Endothelial cell of umbilical vein (primary cell): ENCODE measurements at regions not wholly inside any gene's neighbourhood (a gene's known extent, or its start where the extent isn't known, plus 50 kb on each side); places are given as distances from the start of the nearest gene placed in this dataset.

Experiments used
- BruUV-seq: library from RNA; stranded (reverse); fragments of 400-500 nt; replicated peaks from 2 replicates; lab custom pipeline; 2021; lab: Mats Ljungman, UMichigan
- CTCF ChIA-PET: fragments of 300-600, 350-600 bp; sonication (Branson Sonifier 250); formaldehyde crosslinking; loops from one replicate; lab custom pipeline; 2021; ENCODE audit warnings: antibody characterized with exemption, inconsistent platforms; lab: Charles Lee
- POLR2A ChIA-PET: fragments of 300-600, 350-600 bp; sonication (Branson Sonifier 250); formaldehyde crosslinking; loops from one replicate; lab custom pipeline; 2021; ENCODE audit warnings: antibody characterized with exemption, inconsistent platforms; lab: Charles Lee
- DNase-seq: peaks from one replicate; pipeline ENCODE4 v3.0.0-alpha.2; 2011; ENCODE audit warnings: low read depth, low spot score
- FAIRE-seq: peaks from 2 replicates; lab custom pipeline; 2011; peaks lifted over from hg19 to GRCh38; lab: Jason Lieb, UNC
- H2AFZ ChIP-seq: 2 replicates; pipeline ENCODE4 v1.6.0; 2012; ENCODE audit warnings: low read depth, low read length, control low read depth, inconsistent platforms
- H3K27ac ChIP-seq: 2 replicates; pipeline ENCODE4 v1.5.1; 2011; ENCODE audit warnings: low read depth, mild to moderate bottlenecking, control low read depth, low read length, moderate library complexity; ENCODE audit not compliant: insufficient read depth
- H3K27me3 ChIP-seq, 2 experiments: 2 replicates each; pipeline versions ENCODE4 v1.6.0 to v1.6.1; 2011; ENCODE audit warnings: low read length in 2 of 2, mixed read lengths in 1 of 2; ENCODE audit not compliant: control insufficient read depth in 2 of 2, insufficient read depth in 2 of 2
- H3K36me3 ChIP-seq, 2 experiments: 2 replicates in 1 of 2; 3 replicates in 1 of 2; pipeline ENCODE4 v1.5.1; 2011; ENCODE audit warnings: low read length in 2 of 2, mild to moderate bottlenecking in 1 of 2, moderate library complexity in 1 of 2; ENCODE audit not compliant: control insufficient read depth in 2 of 2, insufficient read depth in 2 of 2; ENCODE audit errors: extremely low read depth in 1 of 2
- H3K4me1 ChIP-seq: 3 replicates; pipeline ENCODE4 v1.5.1; 2011; ENCODE audit warnings: mild to moderate bottlenecking, low read length; ENCODE audit not compliant: control insufficient read depth, insufficient read depth; ENCODE audit errors: extremely low read depth
- H3K4me2 ChIP-seq: 2 replicates; pipeline ENCODE4 v1.6.1; 2011; ENCODE audit warnings: low read length, control low read depth, mixed read lengths; ENCODE audit not compliant: insufficient read depth
- H3K4me3 ChIP-seq, 3 experiments: fragments of 200-600 bp in 1 of 3; sonication (generic), shearing (Covaris generic) in 1 of 3; replicated peaks in 1 of 3; 2 replicates each; pipeline ENCODE4 v1.5.1; 2011 to 2016; ENCODE audit warnings: control low read depth in 3 of 3, low read length in 3 of 3, mild to moderate bottlenecking in 2 of 3, inconsistent platforms in 1 of 3, low read depth in 1 of 3, moderate library complexity in 1 of 3; ENCODE audit not compliant: insufficient read depth in 1 of 3
- H3K79me2 ChIP-seq: 2 replicates; pipeline ENCODE4 v1.6.0; 2012; ENCODE audit warnings: low read length, inconsistent platforms; ENCODE audit not compliant: control insufficient read depth, insufficient read depth
- H3K9ac ChIP-seq: replicated peaks from 2 replicates; pipeline ENCODE3; 2011; ENCODE audit warnings: low read length, control low read depth; ENCODE audit not compliant: insufficient read depth; ENCODE audit errors: extremely low read depth
- H3K9me1 ChIP-seq: replicated peaks from 3 replicates; pipeline ENCODE4 v1.6.0; 2011; ENCODE audit warnings: mild to moderate bottlenecking, low read length; ENCODE audit not compliant: control insufficient read depth, insufficient read depth; ENCODE audit errors: extremely low read depth
- H3K9me3 ChIP-seq: replicated peaks from 2 replicates; pipeline ENCODE4 v1.5.1; 2012; ENCODE audit warnings: low read length, inconsistent platforms; ENCODE audit not compliant: control insufficient read depth, insufficient read depth
- H4K20me1 ChIP-seq: replicated peaks from 2 replicates; pipeline ENCODE3; 2011; ENCODE audit warnings: mild to moderate bottlenecking, low read length; ENCODE audit not compliant: control insufficient read depth, insufficient read depth; ENCODE audit errors: extremely low read depth
- CTCF ChIP-seq, 2 donors: IDR thresholded peaks; 1 replicate in 1 of 2; 2 replicates in 1 of 2; pipeline ENCODE4 v1.5.1; 2011; ENCODE audit warnings: low read length in 2 of 2, mild to moderate bottlenecking in 2 of 2, moderate library complexity in 2 of 2, control low read depth in 1 of 2, inconsistent platforms in 1 of 2, low read depth in 1 of 2; ENCODE audit not compliant: insufficient read depth in 1 of 2; ENCODE audit errors: extremely low read depth in 1 of 2
- EZH2 ChIP-seq: IDR thresholded peaks from 2 replicates; pipeline ENCODE4 v1.6.1; 2012; ENCODE audit warnings: borderline replicate concordance, low read depth, mild to moderate bottlenecking, moderate library complexity, low read length, inconsistent platforms; ENCODE audit not compliant: severe bottlenecking
- FOS ChIP-seq: IDR thresholded peaks from 2 replicates; pipeline ENCODE4 v1.6.1; 2011; ENCODE audit warnings: mild to moderate bottlenecking, low read length, moderate library complexity, borderline replicate concordance; ENCODE audit not compliant: insufficient read depth
- GATA2 ChIP-seq: IDR thresholded peaks from 2 replicates; pipeline ENCODE4 v1.7.0; 2011; ENCODE audit warnings: low read depth, mild to moderate bottlenecking, moderate library complexity, mixed read lengths, low read length; ENCODE audit not compliant: insufficient read length, insufficient read depth
- JUN ChIP-seq: IDR thresholded peaks from 2 replicates; pipeline ENCODE4 v1.6.1; 2011; ENCODE audit warnings: borderline replicate concordance, low read depth; ENCODE audit not compliant: insufficient read length, insufficient read depth
- MAX ChIP-seq: IDR thresholded peaks from 2 replicates; pipeline ENCODE4 v1.6.1; 2011; ENCODE audit not compliant: insufficient read depth, insufficient read length
- MYC ChIP-seq: IDR thresholded peaks from one replicate; pipeline ENCODE4 v1.6.1; 2011; ENCODE audit warnings: mild to moderate bottlenecking, low read depth, low read length
- POLR2A ChIP-seq: IDR thresholded peaks from 2 replicates; pipeline ENCODE4 v1.6.1; 2012; ENCODE audit warnings: low read depth, mild to moderate bottlenecking, control low read depth, low read length
- POLR2AphosphoS5 ChIP-seq: IDR thresholded peaks from 2 replicates; pipeline ENCODE4 v1.6.1; 2012; ENCODE audit warnings: low read depth, mild to moderate bottlenecking, control low read depth, low read length, moderate library complexity; ENCODE audit not compliant: insufficient read depth
- dilution Hi-C: fragments of 300-500 bp; cut with MboI; formaldehyde crosslinking; loops from one replicate; pipeline ENCODE4 v1.15.0; 2019; ENCODE audit warnings: low sequenced_read_pairs; ENCODE audit not compliant: extremely low pct_ligation_motif_present
- intact Hi-C: fragments of 100-400 bp; cut with micrococcal nuclease; formaldehyde crosslinking; loops from one replicate; pipeline ENCODE4 v1.10.0; 2022

- H3K4me3 ChIP-seq: no peak overlapping the region
- H3K4me1 ChIP-seq: peaks cover 33% of the 10 kb centered on the region
- peaks cover 0 to 4% of the 10 kb centered on the region in 2 experiments for H3K27me3 ChIP-seq
- intact Hi-C loops: no loop called here
- ChIA-PET POLR2A (no interaction called here), CTCF (no interaction called here)
- DNase-seq (no peak), FAIRE-seq (peak; percentile 38)
- no peaks in the 10 kb centered on the region for H3K79me2 ChIP-seq
- H3K36me3 ChIP-seq: no peaks in the 10 kb centered on the region
- TF ChIP-seq EZH2: no peak
- TF ChIP-seq GATA2: no peak
- no peak for TF ChIP-seq FOS
- no peak for TF ChIP-seq MAX
- no peak for TF ChIP-seq JUN
- TF ChIP-seq POLR2AphosphoS5: no peak
- TF ChIP-seq MYC: no peak
- TF ChIP-seq CTCF (IDR thresholded peaks at IDR 0.05; ENCODE audit: extremely low read depth in 1 of 2, insufficient read depth in 1 of 2, low read depth in 1 of 2, low read length in 2 of 2): no peak
- no peak for TF ChIP-seq POLR2A
- H3K9ac ChIP-seq: no peak overlapping the region
- dilution Hi-C loops: no loop called here
- H3K9me3 ChIP-seq: no peaks in the 10 kb centered on the region
- no peaks in the 10 kb centered on the region for H4K20me1 ChIP-seq
- H3K4me2 ChIP-seq: no peak overlapping the region
- H2AFZ ChIP-seq: no peak overlapping the region
- no TSS peak for BruUV-seq
- no peaks in the 10 kb centered on the region for H3K9me1 ChIP-seq
- H3K27ac ChIP-seq: no peak overlapping the region
These were observed 126.6 kb upstream of the CXCR4 start for GRCh38 chr2:136244536-136244885.
